ENCODE measurements at regions not wholly inside any gene's neighbourhood (a gene's known extent, or its start where the extent isn't known, plus 50 kb on each side); places are given as distances from the start of the nearest gene placed in this dataset.

- no peak for TF ChIP-seq CTCF (IDR thresholded peaks at IDR 0.05; ENCODE audit: insufficient read depth, low read depth, low read length)
- no peak for DNase-seq (ENCODE audit: low read depth)
- H3K4me3 ChIP-seq (ENCODE audit: low read depth, low read length): no peak overlapping the region
Measured at GRCh38 chr5:68551436-68551835, 335.9 kb downstream of the PIK3R1 start.

- DNase-seq (ENCODE audit: low read depth): peak; percentile 85
- no peak overlapping the region for H3K4me3 ChIP-seq (ENCODE audit: low read depth, low read length)
- TF ChIP-seq CTCF (IDR thresholded peaks at IDR 0.05; ENCODE audit: insufficient read depth, low read depth, low read length): no peak
Measured at GRCh38 chr5:68554571-68555279, 339.2 kb downstream of the PIK3R1 start.

DNA sequence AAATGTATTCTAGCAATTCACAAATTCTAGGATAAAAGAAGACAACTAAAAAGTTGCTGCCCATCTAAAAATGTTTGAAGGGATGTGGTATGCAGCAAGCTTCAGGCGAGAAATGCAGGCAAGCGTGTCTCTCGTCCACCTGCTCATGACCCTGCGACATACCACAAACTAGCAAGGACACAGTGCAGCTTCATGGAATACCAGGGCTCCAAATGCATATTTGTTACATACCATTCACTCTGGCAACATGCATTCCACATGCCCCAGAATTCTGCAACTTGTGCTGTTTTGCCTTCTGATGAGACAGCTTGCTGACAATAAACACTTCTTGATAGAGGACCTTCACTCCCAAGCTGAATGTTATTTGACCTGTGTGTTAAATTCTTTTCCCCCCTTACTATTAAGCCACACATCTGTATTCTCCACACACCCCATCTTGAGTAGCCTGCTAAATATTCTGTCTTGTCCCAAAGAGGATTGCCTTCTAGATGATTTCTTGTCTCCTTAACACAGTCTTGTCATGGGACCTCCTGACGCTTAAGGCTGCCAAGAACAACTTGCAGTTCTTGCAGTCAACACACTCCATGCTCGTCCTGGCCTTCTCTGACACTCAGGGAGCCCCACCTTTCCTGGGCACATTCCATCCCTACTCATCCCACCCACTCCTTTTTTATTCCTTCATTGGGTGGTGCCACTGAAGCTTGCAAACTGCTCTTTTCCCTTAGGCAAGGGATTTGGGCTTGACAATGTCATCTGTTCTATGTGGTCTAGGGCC lies 340.5 kb downstream of the PIK3R1 start:
- H3K4me3 ChIP-seq (ENCODE audit: low read depth, low read length): no peak overlapping the region
- no peak for TF ChIP-seq CTCF (IDR thresholded peaks at IDR 0.05; ENCODE audit: insufficient read depth, low read depth, low read length)
- no peak for DNase-seq (ENCODE audit: low read depth)

DNA sequence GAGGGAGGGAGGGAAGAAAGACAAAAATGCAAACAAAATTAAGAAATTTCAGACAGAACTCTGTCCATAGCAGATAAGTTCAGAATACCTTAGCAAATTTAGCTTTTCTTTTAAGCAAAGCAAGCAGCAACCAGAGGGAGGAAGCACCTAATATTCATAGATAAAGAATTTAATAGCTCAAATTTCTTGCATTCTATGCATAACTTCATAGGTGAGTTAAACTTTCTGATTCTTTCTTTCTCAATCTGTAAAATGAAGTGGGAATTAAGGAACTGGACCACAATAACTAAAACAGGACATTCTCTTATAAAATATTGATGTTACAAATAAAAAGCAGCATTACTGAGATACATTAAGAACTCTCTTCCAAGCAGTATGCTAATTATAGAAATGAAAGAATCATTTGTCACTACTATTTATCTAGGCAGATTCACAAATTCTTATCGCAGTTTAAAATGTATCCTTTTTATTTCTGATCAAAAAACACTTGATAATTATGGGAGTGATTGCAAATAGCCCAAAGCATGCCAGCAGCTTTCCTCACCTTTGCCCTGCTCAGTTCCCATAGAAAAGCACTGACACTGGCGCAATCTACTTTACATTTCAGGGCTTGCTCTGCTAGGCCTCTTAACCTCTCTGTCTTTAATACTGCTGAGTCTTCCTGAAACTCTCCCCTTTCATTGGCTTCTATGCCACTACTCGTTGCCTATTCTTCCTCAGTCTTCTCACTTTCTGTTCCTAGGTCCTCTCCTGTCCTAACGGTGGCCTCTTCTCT lies 341.8 kb downstream of the PIK3R1 start:
- H3K4me3 ChIP-seq (ENCODE audit: low read depth, low read length): no peak overlapping the region
- DNase-seq (ENCODE audit: low read depth): no peak
- TF ChIP-seq CTCF (IDR thresholded peaks at IDR 0.05; ENCODE audit: insufficient read depth, low read depth, low read length): no peak

DNA sequence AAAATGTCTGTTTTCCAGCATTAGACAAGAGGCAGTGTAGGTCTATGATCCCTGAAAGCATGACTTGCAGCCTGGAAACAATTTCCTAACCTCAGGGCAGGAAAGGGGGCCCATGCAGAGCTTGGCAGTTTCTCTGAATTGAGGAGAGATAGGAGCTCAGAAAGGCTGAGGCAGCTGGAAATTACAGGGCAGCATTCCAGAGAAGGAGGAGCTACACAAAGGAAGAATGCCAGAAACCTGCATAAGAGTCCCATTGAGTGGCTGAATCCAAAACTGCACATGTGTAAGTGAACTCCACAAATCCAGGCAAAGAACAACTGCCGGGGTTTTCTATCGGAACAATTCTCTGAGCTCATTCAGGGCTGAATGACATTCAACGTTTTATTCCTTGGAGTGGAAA lies 346.8 kb downstream of the PIK3R1 start:
- no peak overlapping the region for H3K4me3 ChIP-seq (ENCODE audit: low read depth, low read length)
- no peak for TF ChIP-seq CTCF (IDR thresholded peaks at IDR 0.05; ENCODE audit: insufficient read depth, low read depth, low read length)
- peak; percentile 45 for DNase-seq (ENCODE audit: low read depth)

- H3K4me3 ChIP-seq (ENCODE audit: low read depth, low read length): no peak overlapping the region
- DNase-seq (ENCODE audit: low read depth): no peak
- TF ChIP-seq CTCF (IDR thresholded peaks at IDR 0.05; ENCODE audit: insufficient read depth, low read depth, low read length): no peak
Measured at GRCh38 chr5:68565427-68565826, 349.9 kb downstream of the PIK3R1 start.

All from fibroblast of villous mesenchyme (primary cell).